HepG2 (cell line): ENCODE measurements at regions not wholly inside any gene's neighbourhood (a gene's known extent, or its start where the extent isn't known, plus 50 kb on each side); places are given as distances from the start of the nearest gene placed in this dataset.

ENCODE experiments used
- ATAC-seq: fragments of 200-7000 bp; cut with Tn5 transposase; 3 replicates; pipeline ENCODE4 v1.9.1; 2020; ENCODE audit warnings: mild to moderate bottlenecking, moderate library complexity
- BruUV-seq: library from RNA; stranded (reverse); fragments of 400-500 nt; replicated peaks from 2 replicates; lab custom pipeline; 2021; lab: Mats Ljungman, UMichigan
- CTCF ChIA-PET: fragments of 300-600 bp; formaldehyde crosslinking; extraction: SDS; loops from one replicate; lab custom pipeline; 2021; ENCODE audit warnings: low total read pairs, inconsistent platforms, low intra/inter-chr PET ratio; lab: Yijun Ruan, JAX
- POLR2A ChIA-PET: fragments of 350-600 bp; sonication (Branson Sonifier 250); formaldehyde crosslinking; loops from one replicate; lab custom pipeline; 2020; ENCODE audit warnings: antibody characterized with exemption, inconsistent platforms; lab: Yijun Ruan, JAX
- DNase-seq: peaks from one replicate; pipeline ENCODE4 v3.0.0-alpha.2; 2015; ENCODE audit warnings: low spot score
- FAIRE-seq: peaks from 3 replicates; lab custom pipeline; 2011; peaks lifted over from hg19 to GRCh38; lab: Jason Lieb, UNC
- H2AFZ ChIP-seq: one replicate; pipeline ENCODE4 v1.6.1; 2011; ENCODE audit warnings: low read length, inconsistent platforms
- H3K27ac ChIP-seq: fragments of 300-600 bp; 3 replicates; pipeline ENCODE4 v1.8.0; 2011; ENCODE audit warnings: mixed run types, mild to moderate bottlenecking, mixed read lengths, low read length, inconsistent platforms; ENCODE audit not compliant: insufficient read depth; ENCODE audit errors: extremely low read length
- H3K27me3 ChIP-seq, 2 experiments: fragments of 200-600 bp in 1 of 2; 2 replicates in 1 of 2; 3 replicates in 1 of 2; pipeline versions ENCODE4 v1.6.0 to v1.8.0; 2011; ENCODE audit warnings: low read length in 2 of 2, mild to moderate bottlenecking in 2 of 2, moderate library complexity in 2 of 2, inconsistent platforms in 1 of 2; ENCODE audit not compliant: insufficient read depth in 2 of 2, control insufficient read depth in 1 of 2
- H3K36me3 ChIP-seq, 2 experiments: fragments of 200-600 bp in 1 of 2; replicated peaks in 1 of 2; 2 replicates in 1 of 2; 3 replicates in 1 of 2; pipeline versions ENCODE4 v1.5.1 to v1.8.0; 2011; ENCODE audit warnings: low read length in 2 of 2, inconsistent platforms in 1 of 2; ENCODE audit not compliant: insufficient read depth in 2 of 2, control insufficient read depth in 1 of 2
- H3K4me1 ChIP-seq: 2 replicates; pipeline ENCODE4 v1.5.1; 2012; ENCODE audit warnings: low read length, inconsistent platforms; ENCODE audit not compliant: insufficient read depth
- H3K4me2 ChIP-seq: 2 replicates; pipeline ENCODE4 v1.6.0; 2011; ENCODE audit warnings: low read depth, low read length, inconsistent platforms
- H3K4me3 ChIP-seq, 3 experiments: fragments of 200-600 bp in 1 of 3; sonication (generic), shearing (Covaris generic) in 1 of 3; replicated peaks in 1 of 3; 2 replicates each; pipeline ENCODE4 v1.5.1; 2011 to 2016; ENCODE audit warnings: low read length in 3 of 3, inconsistent platforms in 2 of 3, low read depth in 2 of 3, mild to moderate bottlenecking in 2 of 3, control low read depth in 1 of 3, mixed read lengths in 1 of 3; ENCODE audit not compliant: insufficient read depth in 1 of 3
- H3K79me2 ChIP-seq: one replicate; pipeline ENCODE4 v1.6.1; 2011; ENCODE audit warnings: low read length, inconsistent platforms; ENCODE audit not compliant: insufficient read depth
- H3K9ac ChIP-seq: 2 replicates; pipeline ENCODE4 v1.6.0; 2011; ENCODE audit warnings: mild to moderate bottlenecking, low read depth, low read length, inconsistent platforms; ENCODE audit not compliant: insufficient read depth
- H3K9me3 ChIP-seq: 2 replicates; pipeline ENCODE4 v1.5.1; 2012; ENCODE audit warnings: mild to moderate bottlenecking, low read length
- H4K20me1 ChIP-seq: 2 replicates; pipeline ENCODE4 v1.6.0; 2011; ENCODE audit warnings: inconsistent platforms, mild to moderate bottlenecking, low read length, moderate library complexity; ENCODE audit not compliant: insufficient read depth
- ASH2L ChIP-seq: fragments of 300-600, 200-600 bp; sonication (generic); IDR thresholded peaks from 2 replicates; pipeline ENCODE4 v1.7.0; 2017; ENCODE audit warnings: low read depth, mild to moderate bottlenecking, moderate library complexity, mixed read lengths, low read length; ENCODE audit not compliant: insufficient read length
- ATF7 ChIP-seq, 2 experiments: fragments of 450-650 bp in 1 of 2; sonication (generic) in 1 of 2; formaldehyde crosslinking in 1 of 2; IDR thresholded peaks; 2 replicates each; pipeline versions ENCODE4 v1.4.0 to v1.6.1; 2016 to 2020; ENCODE audit warnings: antibody characterized with exemption in 1 of 2, mild to moderate bottlenecking in 1 of 2, missing genetic modification reagents in 1 of 2
- DNMT1 ChIP-seq: sonication (generic); formaldehyde crosslinking; IDR thresholded peaks from 2 replicates; pipeline ENCODE4 v1.5.1; 2020; ENCODE audit warnings: mild to moderate bottlenecking, missing genetic modification reagents
- DNMT3B ChIP-seq: conservative IDR thresholded peaks from 2 replicates; pipeline ENCODE4 v1.6.1; 2016; ENCODE audit warnings: missing biosample characterization, control low read depth
- HOXA9 ChIP-seq: sonication (generic); formaldehyde crosslinking; IDR thresholded peaks from 2 replicates; pipeline ENCODE4 v1.8.1; 2022; ENCODE audit warnings: missing genetic modification reagents, mild to moderate bottlenecking, moderate library complexity, borderline replicate concordance
- JUND ChIP-seq: sonication (generic); formaldehyde crosslinking; IDR thresholded peaks from 2 replicates; pipeline ENCODE4 v1.8.0; 2022; ENCODE audit warnings: mild to moderate bottlenecking, missing genetic modification reagents
- KLF11 ChIP-seq: IDR thresholded peaks from 2 replicates; pipeline ENCODE4 v1.6.1; 2016; ENCODE audit warnings: missing compliant biosample characterization
- NFYC ChIP-seq: IDR thresholded peaks from 2 replicates; pipeline ENCODE4 v1.6.1; 2016; ENCODE audit warnings: missing genetic modification reagents, missing compliant biosample characterization
- NPAS2 ChIP-seq: sonication (generic); formaldehyde crosslinking; IDR thresholded peaks from 2 replicates; pipeline ENCODE4 v1.8.0; 2022; ENCODE audit warnings: mild to moderate bottlenecking, missing genetic modification reagents, borderline replicate concordance
- SPEN ChIP-seq: sonication (generic); formaldehyde crosslinking; IDR thresholded peaks from 2 replicates; pipeline ENCODE4 v1.5.1; 2020; ENCODE audit warnings: low read depth, mild to moderate bottlenecking, missing genetic modification reagents
- SRSF1 ChIP-seq: fragments of 200-400 bp; formaldehyde crosslinking; optimal IDR thresholded peaks from 2 replicates; pipeline ENCODE3; 2017; ENCODE audit warnings: mild to moderate bottlenecking, low read depth, low read length, moderate library complexity
- TMF1 ChIP-seq: sonication (generic); formaldehyde crosslinking; IDR thresholded peaks from 2 replicates; pipeline ENCODE4 v1.8.1; 2022; ENCODE audit warnings: low read depth, missing genetic modification reagents
- ZC3H4 ChIP-seq: sonication (generic); formaldehyde crosslinking; IDR thresholded peaks from 2 replicates; pipeline ENCODE4 v1.4.0; 2020; ENCODE audit warnings: missing genetic modification reagents, borderline replicate concordance
- ZNF256 ChIP-seq: sonication (generic); formaldehyde crosslinking; conservative IDR thresholded peaks from 2 replicates; pipeline ENCODE4 v1.4.0; 2020; ENCODE audit warnings: missing genetic modification reagents
- ZNF446 ChIP-seq: sonication (generic); formaldehyde crosslinking; IDR thresholded peaks from 2 replicates; pipeline ENCODE4 v1.5.0; 2020; ENCODE audit warnings: mild to moderate bottlenecking, missing genetic modification reagents
- ZNF460 ChIP-seq: sonication (generic); formaldehyde crosslinking; IDR thresholded peaks from 2 replicates; pipeline ENCODE4 v1.5.1; 2020; ENCODE audit warnings: missing genetic modification reagents, mild to moderate bottlenecking, borderline replicate concordance
- WGBS: methylation state at CpG from one replicate; pipeline ENCODE4 v1.1.6; 2017; ENCODE audit warnings: low lambda C conversion rate; 5-methylcytosine and 5-hydroxymethylcytosine counted together
- in situ Hi-C: cut with HindIII; loops from 2 replicates; pipeline ENCODE4 v1.10.0; 2017; ENCODE audit warnings: low pct_unique_long_range_greater_than_20kb; ENCODE audit not compliant: extremely low pct_ligation_motif_present
- intact Hi-C: fragments of 100-400 bp; cut with micrococcal nuclease; formaldehyde crosslinking; loops from one replicate; pipeline ENCODE4 v1.10.0; 2022; ENCODE audit not compliant: unreplicated experiment
- TF ChIP-seq, protein P1 (sequence below): sonication (generic); formaldehyde crosslinking; IDR thresholded peaks from 2 replicates; pipeline ENCODE4 v1.5.0; 2020; ENCODE audit warnings: mild to moderate bottlenecking, missing genetic modification reagents
- TF ChIP-seq, protein P2 (sequence below): sonication (generic); formaldehyde crosslinking; IDR thresholded peaks from 2 replicates; pipeline ENCODE4 v1.5.1; 2020; ENCODE audit warnings: missing genetic modification reagents, mild to moderate bottlenecking, borderline replicate concordance
- TF ChIP-seq, protein P3 (sequence below): IDR thresholded peaks from 2 replicates; pipeline ENCODE4 v1.6.1; 2016; ENCODE audit warnings: missing genetic modification reagents, missing compliant biosample characterization

DNA sequence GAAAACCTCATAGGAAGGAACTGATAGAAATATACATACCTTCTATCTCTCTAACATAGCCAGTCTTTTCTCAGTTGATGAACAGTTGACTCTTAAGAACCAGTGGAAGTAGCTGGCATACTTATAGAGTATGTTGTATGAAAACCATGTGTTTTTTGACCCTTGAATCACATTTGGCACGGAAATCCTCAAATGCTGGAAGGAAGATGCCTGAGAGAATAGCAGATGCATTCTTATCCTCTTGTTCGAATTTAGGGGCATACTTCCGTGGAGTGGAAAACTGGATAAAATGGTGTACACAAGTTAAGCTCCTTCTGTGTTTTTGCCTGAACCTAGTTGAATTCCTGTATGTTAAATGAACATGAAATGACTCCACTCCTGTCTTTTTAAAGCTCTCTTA, 145.5 kb downstream of the PCDH7 start:
- WGBS = 0% methylated on average over 1 of the region's 3 CpGs
- CTCF ChIA-PET = no interaction called here
- intact Hi-C loops = no loop called here

DNA sequence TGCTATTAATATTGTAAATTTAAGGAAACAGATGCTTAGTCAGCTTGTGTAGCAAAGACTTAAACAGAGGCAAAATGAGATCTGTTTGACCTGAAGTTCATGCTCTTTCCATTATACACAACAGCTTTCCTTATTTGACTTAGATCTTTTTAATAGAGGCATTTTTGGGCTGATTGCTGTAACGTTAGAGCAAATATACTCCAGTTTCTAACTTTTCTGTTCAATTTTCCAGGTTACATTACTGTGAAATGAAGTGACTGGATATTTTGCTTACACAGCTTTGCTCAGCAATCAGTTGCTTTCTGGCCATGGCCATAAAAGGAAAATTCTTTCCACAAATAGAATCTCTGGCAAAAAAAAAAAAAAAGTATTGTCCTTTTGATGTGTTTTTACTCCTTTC, 146.2 kb downstream of the PCDH7 start:
- no TSS peak for BruUV-seq
- no peak overlapping the region for H2AFZ ChIP-seq
- intact Hi-C loops = no loop called here
- FAIRE-seq (no peak), DNase-seq (no peak), ATAC-seq (no peak)
- no peak overlapping the region for H3K9ac ChIP-seq
- no peaks in the 10 kb centered on the region for H3K36me3 ChIP-seq
- no peaks in the 10 kb centered on the region for H4K20me1 ChIP-seq
- no peaks in the 10 kb centered on the region for H3K27me3 ChIP-seq
- ChIA-PET POLR2A (no interaction called here), CTCF (no interaction called here)
- H3K79me2 ChIP-seq = no peaks in the 10 kb centered on the region
- in situ Hi-C loops = no loop called here
- whole genome bisulfite sequencing = 0% methylated on average over 1 of the region's 1 CpG
- H3K9me3 ChIP-seq = no peaks in the 10 kb centered on the region
- H3K4me1 ChIP-seq = no peaks in the 10 kb centered on the region
- no peak overlapping the region for H3K4me2 ChIP-seq
- H3K4me3 ChIP-seq = no peak overlapping the region
- H3K27ac ChIP-seq = no peak overlapping the region
- TF ChIP-seq NFYC (CRISPR knock-in tag) = no peak
- no peak for TF ChIP-seq TMF1 (CRISPR knock-in tag)
- TF ChIP-seq, protein P1, sequence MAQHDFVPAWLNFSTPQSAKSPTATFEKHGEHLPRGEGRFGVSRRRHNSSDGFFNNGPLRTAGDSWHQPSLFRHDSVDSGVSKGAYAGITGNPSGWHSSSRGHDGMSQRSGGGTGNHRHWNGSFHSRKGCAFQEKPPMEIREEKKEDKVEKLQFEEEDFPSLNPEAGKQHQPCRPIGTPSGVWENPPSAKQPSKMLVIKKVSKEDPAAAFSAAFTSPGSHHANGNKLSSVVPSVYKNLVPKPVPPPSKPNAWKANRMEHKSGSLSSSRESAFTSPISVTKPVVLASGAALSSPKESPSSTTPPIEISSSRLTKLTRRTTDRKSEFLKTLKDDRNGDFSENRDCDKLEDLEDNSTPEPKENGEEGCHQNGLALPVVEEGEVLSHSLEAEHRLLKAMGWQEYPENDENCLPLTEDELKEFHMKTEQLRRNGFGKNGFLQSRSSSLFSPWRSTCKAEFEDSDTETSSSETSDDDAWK (CRISPR knock-in tag) = no peak
- no peak for TF ChIP-seq JUND
- no peak for TF ChIP-seq ZNF446 (CRISPR knock-in tag)
- TF ChIP-seq, protein P2, sequence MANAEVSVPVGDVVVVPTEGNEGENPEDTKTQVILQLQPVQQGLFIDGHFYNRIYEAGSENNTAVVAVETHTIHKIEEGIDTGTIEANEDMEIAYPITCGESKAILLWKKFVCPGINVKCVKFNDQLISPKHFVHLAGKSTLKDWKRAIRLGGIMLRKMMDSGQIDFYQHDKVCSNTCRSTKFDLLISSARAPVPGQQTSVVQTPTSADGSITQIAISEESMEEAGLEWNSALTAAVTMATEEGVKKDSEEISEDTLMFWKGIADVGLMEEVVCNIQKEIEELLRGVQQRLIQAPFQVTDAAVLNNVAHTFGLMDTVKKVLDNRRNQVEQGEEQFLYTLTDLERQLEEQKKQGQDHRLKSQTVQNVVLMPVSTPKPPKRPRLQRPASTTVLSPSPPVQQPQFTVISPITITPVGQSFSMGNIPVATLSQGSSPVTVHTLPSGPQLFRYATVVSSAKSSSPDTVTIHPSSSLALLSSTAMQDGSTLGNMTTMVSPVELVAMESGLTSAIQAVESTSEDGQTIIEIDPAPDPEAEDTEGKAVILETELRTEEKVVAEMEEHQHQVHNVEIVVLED = no peak
- TF ChIP-seq DNMT3B (CRISPR knock-in tag) = no peak
- no peak for TF ChIP-seq ASH2L
- no peak for TF ChIP-seq SRSF1
- no peak for TF ChIP-seq SPEN
- TF ChIP-seq ZNF256 = no peak
- no peak for TF ChIP-seq ATF7 (IDR thresholded peaks at IDR 0.05)
- no peak for TF ChIP-seq ATF7 (CRISPR knock-in tag; IDR thresholded peaks at IDR 0.05)
- no peak for TF ChIP-seq ZC3H4 (CRISPR knock-in tag)
- no peak for TF ChIP-seq DNMT1 (CRISPR knock-in tag)
- no peak for TF ChIP-seq ZNF460 (CRISPR knock-in tag)

More for the DNA sequence above, 145.5 kb downstream of the PCDH7 start:
- H3K79me2 ChIP-seq = no peaks in the 10 kb centered on the region
- no peaks in the 10 kb centered on the region for H3K36me3 ChIP-seq
- H3K4me2 ChIP-seq = no peak overlapping the region
- H3K27me3 ChIP-seq = no peaks in the 10 kb centered on the region
- H3K4me3 ChIP-seq = no peak overlapping the region
- no peaks in the 10 kb centered on the region for H3K4me1 ChIP-seq
- no TSS peak for BruUV-seq
- in situ Hi-C loops = no loop called here
- POLR2A ChIA-PET = no interaction called here
- DNase-seq (no peak), ATAC-seq (no peak), FAIRE-seq (no peak)
- no peak overlapping the region for H3K27ac ChIP-seq
- no peaks in the 10 kb centered on the region for H3K9me3 ChIP-seq
- TF ChIP-seq, protein P3, sequence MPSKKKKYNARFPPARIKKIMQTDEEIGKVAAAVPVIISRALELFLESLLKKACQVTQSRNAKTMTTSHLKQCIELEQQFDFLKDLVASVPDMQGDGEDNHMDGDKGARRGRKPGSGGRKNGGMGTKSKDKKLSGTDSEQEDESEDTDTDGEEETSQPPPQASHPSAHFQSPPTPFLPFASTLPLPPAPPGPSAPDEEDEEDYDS (CRISPR knock-in tag) = no peak
- no peak for TF ChIP-seq NPAS2 (CRISPR knock-in tag)
- no peak for TF ChIP-seq KLF11 (CRISPR knock-in tag)
- no peak for TF ChIP-seq HOXA9 (CRISPR knock-in tag)
- TF ChIP-seq ZC3H4 (CRISPR knock-in tag) = no peak
- no peak overlapping the region for H2AFZ ChIP-seq
- no peaks in the 10 kb centered on the region for H4K20me1 ChIP-seq
- H3K9ac ChIP-seq = no peak overlapping the region
